MM.1S (cell line): ENCODE measurements at regions not wholly inside any gene's neighbourhood (a gene's known extent, or its start where the extent isn't known, plus 50 kb on each side); places are given as distances from the start of the nearest gene placed in this dataset.

Source experiments
- DNase-seq: peaks from one replicate; pipeline ENCODE4 v3.0.0-alpha.2; 2015
- H2AFZ ChIP-seq: fragments of 300-600 bp; sonication (generic); 2 replicates; pipeline ENCODE4 v1.6.0; 2016; ENCODE audit warnings: antibody characterized with exemption, low read length
- H3F3A ChIP-seq: fragments of 300-600 bp; sonication (generic); 2 replicates; pipeline ENCODE4 v1.6.1; 2016; ENCODE audit warnings: mild to moderate bottlenecking, antibody characterized with exemption, low read length, moderate library complexity, mixed read lengths; ENCODE audit not compliant: insufficient read depth
- H3K27ac ChIP-seq: fragments of 300-600 bp; sonication (generic); 2 replicates; pipeline ENCODE4 v1.5.1; 2016; ENCODE audit warnings: mild to moderate bottlenecking, low read length
- H3K27me3 ChIP-seq: fragments of 300-600 bp; sonication (generic); replicated peaks from 2 replicates; pipeline ENCODE4 v1.6.0; 2016; ENCODE audit warnings: low read length; ENCODE audit not compliant: insufficient read depth
- H3K36me3 ChIP-seq: fragments of 300-600 bp; sonication (generic); replicated peaks from 2 replicates; pipeline ENCODE4 v1.6.1; 2016; ENCODE audit warnings: mild to moderate bottlenecking, low read length, mixed read lengths; ENCODE audit not compliant: insufficient read depth
- H3K4me1 ChIP-seq: fragments of 300-600 bp; sonication (generic); 2 replicates; pipeline ENCODE4 v1.6.1; 2016; ENCODE audit warnings: low read length, mixed read lengths
- H3K4me2 ChIP-seq: fragments of 300-600 bp; sonication (generic); 2 replicates; pipeline ENCODE4 v1.6.0; 2016; ENCODE audit warnings: low read depth, low read length
- H3K4me3 ChIP-seq: fragments of 300-600 bp; sonication (generic); 2 replicates; pipeline ENCODE4 v1.5.1; 2016; ENCODE audit warnings: low read length, mixed read lengths
- H3K79me2 ChIP-seq: fragments of 300-600 bp; sonication (generic); 2 replicates; pipeline ENCODE4 v1.6.1; 2016; ENCODE audit warnings: mixed run types, low read length, mixed read lengths
- H3K9ac ChIP-seq: fragments of 300-600 bp; sonication (generic); 2 replicates; pipeline ENCODE4 v1.6.1; 2016; ENCODE audit warnings: low read length, mixed read lengths
- H3K9me2 ChIP-seq: fragments of 300-600 bp; sonication (generic); replicated peaks from 2 replicates; pipeline ENCODE4 v1.6.1; 2016; ENCODE audit warnings: mild to moderate bottlenecking, low read length, mixed read lengths; ENCODE audit not compliant: insufficient read depth
- H3K9me3 ChIP-seq: fragments of 300-600 bp; sonication (generic); replicated peaks from 2 replicates; pipeline ENCODE4 v1.6.1; 2016; ENCODE audit warnings: mild to moderate bottlenecking, low read length, mixed read lengths; ENCODE audit not compliant: insufficient read depth
- H4K20me1 ChIP-seq: fragments of 300-600 bp; sonication (generic); 2 replicates; pipeline ENCODE4 v1.6.1; 2016; ENCODE audit warnings: mild to moderate bottlenecking, low read length, moderate library complexity, mixed read lengths; ENCODE audit not compliant: insufficient read depth
- EZH2 ChIP-seq: fragments of 300-600 bp; sonication (generic); optimal IDR thresholded peaks from 2 replicates; pipeline ENCODE3; 2017; ENCODE audit warnings: low read depth, mild to moderate bottlenecking, antibody characterized with exemption, low read length, mixed read lengths
- EZH2phosphoT487 ChIP-seq: fragments of 300-600 bp; sonication (generic); IDR thresholded peaks from 2 replicates; pipeline ENCODE4 v1.6.1; 2018; ENCODE audit warnings: antibody characterized with exemption, low read length
- TF ChIP-seq, protein P1 (sequence below): fragments of 300-600 bp; sonication (generic); IDR thresholded peaks from 2 replicates; pipeline ENCODE4 v1.5.1; 2016; ENCODE audit warnings: antibody characterized with exemption, low read length, mixed read lengths

DNA sequence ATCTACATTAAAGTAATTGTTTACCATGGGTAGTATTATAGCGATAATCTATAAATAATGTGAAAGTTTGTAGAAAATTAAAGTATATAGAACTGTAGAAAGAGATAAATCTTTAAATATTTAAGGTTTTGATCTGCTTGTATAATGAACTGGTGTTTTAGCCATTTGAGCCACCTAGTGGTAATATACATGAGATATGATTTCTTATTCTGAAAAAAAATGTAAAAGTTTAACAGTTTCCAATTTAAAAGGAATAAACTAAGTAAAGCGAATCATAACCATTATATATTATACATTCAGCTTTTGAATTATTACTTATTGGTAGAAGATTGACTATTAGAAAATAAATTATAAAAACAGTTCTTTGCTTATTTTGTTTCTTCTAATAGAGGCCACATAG is 91.2 kb downstream of the OTUD1 start:
- Histone ChIP-seq H4K20me1 (no peaks in the 10 kb centered on the region), H3K79me2 (no peaks in the 10 kb centered on the region), H3K4me2 (no peak overlapping the region), H3K9me2 (no peaks in the 10 kb centered on the region), H3K27me3 (no peaks in the 10 kb centered on the region), H3K9ac (no peak overlapping the region), H3K4me1 (no peaks in the 10 kb centered on the region), H3F3A (no peaks in the 10 kb centered on the region), H3K27ac (no peak overlapping the region), H3K9me3 (no peaks in the 10 kb centered on the region), H3K36me3 (no peaks in the 10 kb centered on the region), H2AFZ (no peak overlapping the region), H3K4me3 (no peak overlapping the region)
- DNase-seq, result peak; percentile 10
- TF ChIP-seq EZH2 (no peak), EZH2phosphoT487 (no peak)
- TF ChIP-seq, protein P1, sequence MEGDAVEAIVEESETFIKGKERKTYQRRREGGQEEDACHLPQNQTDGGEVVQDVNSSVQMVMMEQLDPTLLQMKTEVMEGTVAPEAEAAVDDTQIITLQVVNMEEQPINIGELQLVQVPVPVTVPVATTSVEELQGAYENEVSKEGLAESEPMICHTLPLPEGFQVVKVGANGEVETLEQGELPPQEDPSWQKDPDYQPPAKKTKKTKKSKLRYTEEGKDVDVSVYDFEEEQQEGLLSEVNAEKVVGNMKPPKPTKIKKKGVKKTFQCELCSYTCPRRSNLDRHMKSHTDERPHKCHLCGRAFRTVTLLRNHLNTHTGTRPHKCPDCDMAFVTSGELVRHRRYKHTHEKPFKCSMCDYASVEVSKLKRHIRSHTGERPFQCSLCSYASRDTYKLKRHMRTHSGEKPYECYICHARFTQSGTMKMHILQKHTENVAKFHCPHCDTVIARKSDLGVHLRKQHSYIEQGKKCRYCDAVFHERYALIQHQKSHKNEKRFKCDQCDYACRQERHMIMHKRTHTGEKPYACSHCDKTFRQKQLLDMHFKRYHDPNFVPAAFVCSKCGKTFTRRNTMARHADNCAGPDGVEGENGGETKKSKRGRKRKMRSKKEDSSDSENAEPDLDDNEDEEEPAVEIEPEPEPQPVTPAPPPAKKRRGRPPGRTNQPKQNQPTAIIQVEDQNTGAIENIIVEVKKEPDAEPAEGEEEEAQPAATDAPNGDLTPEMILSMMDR, result peak; percentile 30

DNA sequence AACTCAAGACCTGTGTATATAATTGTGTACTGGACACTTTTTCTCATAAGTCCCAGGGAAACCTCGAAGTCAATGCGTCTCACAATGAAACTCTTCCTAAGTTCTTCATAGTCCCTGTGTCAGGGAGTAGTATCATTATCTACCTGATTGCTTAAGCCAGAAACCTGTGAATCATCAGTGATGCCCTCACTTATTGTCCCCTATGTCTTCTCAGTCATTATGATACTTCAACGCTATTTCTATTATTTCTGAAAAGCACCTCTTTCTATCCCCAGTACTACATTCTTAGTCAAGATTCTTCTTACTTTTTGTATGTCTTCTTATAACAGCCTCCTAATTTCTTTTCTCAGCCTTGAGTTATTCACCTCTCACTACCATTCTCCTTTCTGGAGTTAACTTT is 94.3 kb downstream of the OTUD1 start:
- Histone ChIP-seq H3K36me3 (no peaks in the 10 kb centered on the region), H3K4me3 (no peak overlapping the region), H3F3A (no peaks in the 10 kb centered on the region), H3K79me2 (no peaks in the 10 kb centered on the region), H3K27ac (no peak overlapping the region), H3K27me3 (no peaks in the 10 kb centered on the region), H4K20me1 (no peaks in the 10 kb centered on the region), H3K9ac (no peak overlapping the region), H3K4me1 (no peaks in the 10 kb centered on the region), H3K9me2 (no peaks in the 10 kb centered on the region), H3K4me2 (no peak overlapping the region), H3K9me3 (no peaks in the 10 kb centered on the region), H2AFZ (no peak overlapping the region)
- TF ChIP-seq EZH2phosphoT487 (no peak), EZH2 (no peak)
- TF ChIP-seq, protein P1, result no peak
- DNase-seq, result no peak

DNA sequence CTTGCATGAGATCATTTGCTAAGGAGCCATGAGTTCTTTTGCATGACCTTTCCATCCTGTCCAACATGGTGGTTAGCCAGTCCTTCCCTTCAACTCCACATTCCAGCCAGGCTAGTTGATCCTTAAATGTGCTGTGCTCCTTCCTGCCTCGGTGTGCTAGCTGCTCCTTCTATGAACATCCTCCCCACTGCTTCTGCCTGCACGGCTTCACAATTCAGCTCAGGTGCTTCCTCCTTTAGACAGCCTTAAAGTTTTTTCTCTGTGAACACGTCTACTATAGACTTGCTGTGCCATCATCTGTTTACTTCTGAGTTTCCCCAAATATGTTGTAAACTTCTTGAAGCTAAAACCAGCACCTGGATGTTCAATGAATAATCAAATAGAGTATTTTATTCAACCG is 95.5 kb downstream of the OTUD1 start:
- Histone ChIP-seq H3K79me2 (no peaks in the 10 kb centered on the region), H4K20me1 (no peaks in the 10 kb centered on the region), H3F3A (no peaks in the 10 kb centered on the region), H3K9ac (no peak overlapping the region), H3K27ac (no peak overlapping the region), H2AFZ (no peak overlapping the region), H3K27me3 (no peaks in the 10 kb centered on the region), H3K4me1 (no peaks in the 10 kb centered on the region), H3K9me2 (no peaks in the 10 kb centered on the region), H3K4me3 (no peak overlapping the region), H3K9me3 (no peaks in the 10 kb centered on the region), H3K4me2 (no peak overlapping the region), H3K36me3 (no peaks in the 10 kb centered on the region)
- TF ChIP-seq EZH2phosphoT487 (no peak), EZH2 (no peak)
- TF ChIP-seq, protein P1, result no peak
- DNase-seq, result no peak
